NCI-H345 treated with DMSO at 0.1 percent for 48 hours (cell line): ENCODE measurements at regions not wholly inside any gene's neighbourhood (a gene's known extent, or its start where the extent isn't known, plus 50 kb on each side); places are given as distances from the start of the nearest gene placed in this dataset.
A peak's percentile ranks its signal among the peaks of the same experiment; 100 is the strongest.

Experiments
- DNase-seq: peaks from one replicate; lab custom pipeline; 2025; ENCODE audit not compliant: unreplicated experiment; lab: John Stamatoyannopoulos, UW

GRCh38 chr6:21508753-21509152 lies 84.8 kb upstream of the SOX4 start:
- DNase-seq, result no peak

- no peak for DNase-seq
These were observed 81.5 kb upstream of the SOX4 start for GRCh38 chr6:21511891-21512550.

GRCh38 chr6:21514288-21514687 lies 79.3 kb upstream of the SOX4 start:
- no peak for DNase-seq

GRCh38 chr6:21518317-21518716 lies 75.2 kb upstream of the SOX4 start:
- DNase-seq, result no peak

GRCh38 chr6:21519642-21520041 lies 73.9 kb upstream of the SOX4 start:
- DNase-seq, result no peak

GRCh38 chr6:21521276-21521675 lies 72.3 kb upstream of the SOX4 start:
- peak; percentile 82 for DNase-seq

GRCh38 chr6:21522143-21522747 lies 71.3 kb upstream of the SOX4 start:
- DNase-seq, result peak; percentile 49

GRCh38 chr6:21522797-21523456 lies 70.6 kb upstream of the SOX4 start:
- peak; percentile 65 for DNase-seq

GRCh38 chr6:21523652-21524051 lies 69.9 kb upstream of the SOX4 start:
- DNase-seq, result peak; percentile 78

GRCh38 chr6:21524201-21524600 lies 69.3 kb upstream of the SOX4 start:
- peak; percentile 83 for DNase-seq

- no peak for DNase-seq
These were observed 66.6 kb upstream of the SOX4 start for GRCh38 chr6:21526974-21527373.

GRCh38 chr6:21527731-21528130 lies 65.8 kb upstream of the SOX4 start:
- DNase-seq, result no peak

- DNase-seq, result no peak
These were observed 64.1 kb upstream of the SOX4 start for GRCh38 chr6:21529431-21529830.

- no peak for DNase-seq
These were observed 62.2 kb upstream of the SOX4 start for GRCh38 chr6:21531393-21531792.

GRCh38 chr6:21533678-21534077 lies 59.9 kb upstream of the SOX4 start:
- DNase-seq, result no peak

GRCh38 chr6:21536280-21536766 lies 57.2 kb upstream of the SOX4 start:
- DNase-seq, result no peak

- no peak for DNase-seq
These were observed 55.9 kb upstream of the SOX4 start for GRCh38 chr6:21537637-21538036.

- no peak for DNase-seq
These were observed 55.3 kb upstream of the SOX4 start for GRCh38 chr6:21538186-21538798.

- DNase-seq, result no peak
These were observed 53.9 kb upstream of the SOX4 start for GRCh38 chr6:21539621-21540100.
